Astrocyte of the cerebellum (primary cell): ENCODE measurements at regions not wholly inside any gene's neighbourhood (a gene's known extent, or its start where the extent isn't known, plus 50 kb on each side); places are given as distances from the start of the nearest gene placed in this dataset.
"Not testable (repeated sequence)": the region's sequence is repeated elsewhere in the genome, so short reads cannot be mapped to it uniquely, and the experiment has no call there.

Source experiments
- DNase-seq: peaks from one replicate; pipeline ENCODE4 v3.0.0-alpha.2; 2011; ENCODE audit warnings: low read depth
- H3K4me3 ChIP-seq: 2 replicates; pipeline ENCODE4 v1.5.1; 2011; ENCODE audit warnings: mild to moderate bottlenecking, low read depth, low read length, moderate library complexity
- CTCF ChIP-seq: IDR thresholded peaks from 2 replicates; pipeline ENCODE4 v1.5.1; 2012; ENCODE audit warnings: low read length, low read depth, moderate library complexity, mild to moderate bottlenecking; ENCODE audit errors: missing control alignments
- in situ Hi-C: cut with HindIII; loops from 2 replicates; pipeline ENCODE4 v1.10.0; 2017; ENCODE audit warnings: low sequenced_read_pairs

- no peak overlapping the region for H3K4me3 ChIP-seq
- in situ Hi-C loops, result no loop called here
- DNase-seq, result no peak
- TF ChIP-seq CTCF, result no peak
These were observed 970.2 kb upstream of the CELF2 start for GRCh38 chr10:10047426-10047825.

GRCh38 chr10:10053051-10053450 lies 964.6 kb upstream of the CELF2 start:
- no peak for TF ChIP-seq CTCF
- no peak overlapping the region for H3K4me3 ChIP-seq
- in situ Hi-C loops, result no loop called here
- DNase-seq, result no peak

- TF ChIP-seq CTCF, result no peak
- no peak overlapping the region for H3K4me3 ChIP-seq
- in situ Hi-C loops, result no loop called here
- no peak for DNase-seq
These were observed 963.2 kb upstream of the CELF2 start for GRCh38 chr10:10054466-10054865.

GRCh38 chr10:10055656-10056442 lies 961.8 kb upstream of the CELF2 start:
- in situ Hi-C loops, result no loop called here
- TF ChIP-seq CTCF, result no peak
- no peak overlapping the region for H3K4me3 ChIP-seq
- DNase-seq, result no peak

GRCh38 chr10:10056961-10057360 lies 960.7 kb upstream of the CELF2 start:
- DNase-seq, result no peak
- in situ Hi-C loops, result no loop called here
- H3K4me3 ChIP-seq, result no peak overlapping the region
- TF ChIP-seq CTCF, result no peak

- no peak for TF ChIP-seq CTCF
- in situ Hi-C loops, result no loop called here
- no peak for DNase-seq
- H3K4me3 ChIP-seq, result no peak overlapping the region
These were observed 950.0 kb upstream of the CELF2 start for GRCh38 chr10:10067644-10068043.

- H3K4me3 ChIP-seq, DNase-seq, in situ Hi-C loops: not testable (repeated sequence)
These were observed 942.8 kb upstream of the CELF2 start for GRCh38 chr10:10074847-10075246.
